A549 (cell line): ENCODE measurements at regions not wholly inside any gene's neighbourhood (a gene's known extent, or its start where the extent isn't known, plus 50 kb on each side); places are given as distances from the start of the nearest gene placed in this dataset.

ENCODE experiments used
- ATAC-seq, 2 experiments: fragments of 200-7000 bp in 1 of 2; fragments of >200 bp in 1 of 2; cut with Nextera tagmentation in 1 of 2; cut with Tn5 transposase in 1 of 2; 3 replicates each; pipeline versions ENCODE4 v1.8.0 to v1.9.1; 2018 to 2020; ENCODE audit warnings: mild to moderate bottlenecking in 1 of 2, moderate library complexity in 1 of 2
- CTCF ChIA-PET: fragments of 300-600 bp; sonication (Branson Sonifier 250); formaldehyde crosslinking; extraction: SDS; loops from one replicate; lab custom pipeline; 2021; ENCODE audit warnings: antibody characterized with exemption, inconsistent platforms; lab: Yijun Ruan, JAX
- POLR2A ChIA-PET: fragments of 350-600 bp; formaldehyde crosslinking; extraction: SDS; loops from one replicate; lab custom pipeline; 2021; ENCODE audit warnings: antibody characterized with exemption, inconsistent platforms; lab: Yijun Ruan, JAX
- DNase-seq, 2 experiments: peaks; one replicate each; pipeline versions ENCODE4 v3.0.0 to v3.0.0-alpha.2; 2011 to 2016; ENCODE audit warnings: low read depth in 1 of 2, low spot score in 1 of 2
- FAIRE-seq: peaks from 2 replicates; lab custom pipeline; 2011; peaks lifted over from hg19 to GRCh38; lab: Jason Lieb, UNC
- H3K27ac ChIP-seq, 2 experiments: fragments of >200 bp; sonication (Bioruptor Twin); formaldehyde crosslinking; 3 replicates each; pipeline ENCODE4 v1.5.1; 2016 to 2017
- H3K4me1 ChIP-seq: fragments of >200 bp; sonication (Bioruptor Twin); formaldehyde crosslinking; 3 replicates; pipeline ENCODE4 v1.6.1; 2016
- H3K4me2 ChIP-seq: fragments of >200 bp; sonication (Bioruptor Twin); formaldehyde crosslinking; 3 replicates; pipeline ENCODE4 v1.6.1; 2016
- H3K4me3 ChIP-seq: fragments of >200 bp; sonication (Bioruptor Twin); formaldehyde crosslinking; 3 replicates; pipeline ENCODE4 v1.5.1; 2016
- H3K9me3 ChIP-seq: fragments of >200 bp; sonication (Bioruptor Twin); formaldehyde crosslinking; 3 replicates; pipeline ENCODE4 v1.6.1; 2016
- ATOH8 ChIP-seq: fragments of 250-450 bp; sonication (Bioruptor Pico); IDR thresholded peaks from 2 replicates; pipeline ENCODE4 v1.5.0; 2020; ENCODE audit warnings: low read depth, mild to moderate bottlenecking, moderate library complexity
- CEBPB ChIP-seq, 2 experiments: fragments of >200 bp in 1 of 2; sonication (Bioruptor Twin) in 1 of 2; formaldehyde crosslinking in 1 of 2; IDR thresholded peaks; 2 replicates each; pipeline ENCODE4 v1.6.1; 2012 to 2016
- CTCF ChIP-seq: fragments of >200 bp; sonication (Bioruptor Twin); formaldehyde crosslinking; IDR thresholded peaks from 3 replicates; pipeline ENCODE4 v1.5.1; 2016
- EHF ChIP-seq: fragments of 250-450 bp; sonication (Bioruptor Pico); IDR thresholded peaks from 2 replicates; pipeline ENCODE4 v1.5.0; 2020; ENCODE audit warnings: mild to moderate bottlenecking
- FOSL2 ChIP-seq, 2 experiments: fragments of 450-650 bp in 1 of 2; fragments of >200 bp in 1 of 2; sonication (Bioruptor Twin) in 1 of 2; formaldehyde crosslinking; IDR thresholded peaks; 2 replicates each; pipeline versions ENCODE4 v1.5.0 to v1.6.1; 2016 to 2020; ENCODE audit warnings: mild to moderate bottlenecking in 1 of 2, moderate library complexity in 1 of 2
- HEYL ChIP-seq: fragments of 250-450 bp; sonication (Bioruptor Pico); IDR thresholded peaks from 2 replicates; pipeline ENCODE4 v1.8.0; 2021; ENCODE audit warnings: mild to moderate bottlenecking, moderate library complexity
- HOXB5 ChIP-seq: fragments of 250-450 bp; sonication (Bioruptor Pico); IDR thresholded peaks from 2 replicates; pipeline ENCODE4 v1.5.0; 2020; ENCODE audit warnings: mild to moderate bottlenecking, moderate library complexity
- JUN ChIP-seq, 2 experiments: fragments of >200 bp; sonication (Bioruptor Twin); formaldehyde crosslinking; IDR thresholded peaks; 2 replicates in 1 of 2; 3 replicates in 1 of 2; pipeline ENCODE4 v1.6.1; 2016 to 2017
- JUNB ChIP-seq: fragments of >200 bp; sonication (Bioruptor Twin); formaldehyde crosslinking; IDR thresholded peaks from 2 replicates; pipeline ENCODE4 v1.6.1; 2016
- KDM1A ChIP-seq: fragments of 200-600 bp; sonication (generic); IDR thresholded peaks from 2 replicates; pipeline ENCODE4 v1.6.1; 2016; ENCODE audit warnings: low read depth, mild to moderate bottlenecking
- KDM5A ChIP-seq: fragments of 200-600 bp; sonication (generic); IDR thresholded peaks from 2 replicates; pipeline ENCODE4 v1.6.1; 2016; ENCODE audit warnings: antibody characterized with exemption, mild to moderate bottlenecking
- MAZ ChIP-seq: fragments of 150-350 bp; IDR thresholded peaks from 2 replicates; pipeline ENCODE4 v1.6.1; 2014; ENCODE audit warnings: antibody characterized with exemption, low read depth, low read length, borderline replicate concordance
- MYC ChIP-seq: IDR thresholded peaks from 2 replicates; pipeline ENCODE4 v1.6.1; 2012; ENCODE audit warnings: mild to moderate bottlenecking, inconsistent platforms, low read length, improper control_type of control experiment, borderline replicate concordance
- NR3C1 ChIP-seq: fragments of >200 bp; sonication (Bioruptor Twin); formaldehyde crosslinking; IDR thresholded peaks from 3 replicates; pipeline ENCODE4 v1.6.1; 2017
- PBX3 ChIP-seq: IDR thresholded peaks from 2 replicates; pipeline ENCODE4 v1.6.1; 2012
- PHF8 ChIP-seq: fragments of 200-600 bp; sonication (generic); IDR thresholded peaks from 2 replicates; pipeline ENCODE4 v1.6.1; 2016; ENCODE audit warnings: low read depth, mild to moderate bottlenecking, antibody characterized with exemption, moderate library complexity, borderline replicate concordance
- POLR2A ChIP-seq: IDR thresholded peaks from 2 replicates; pipeline ENCODE4 v1.6.1; 2012; ENCODE audit warnings: mild to moderate bottlenecking, low read length
- RAD21 ChIP-seq, 2 experiments: fragments of >200 bp in 1 of 2; sonication (Bioruptor Twin) in 1 of 2; formaldehyde crosslinking in 1 of 2; IDR thresholded peaks in 1 of 2; conservative IDR thresholded peaks in 1 of 2; 2 replicates in 1 of 2; 3 replicates in 1 of 2; pipeline ENCODE4 v1.6.1; 2012 to 2018; ENCODE audit warnings: inconsistent platforms in 1 of 2
- RFX5 ChIP-seq: fragments of 450-650 bp; IDR thresholded peaks from 2 replicates; pipeline ENCODE4 v1.7.1; 2014; ENCODE audit warnings: antibody characterized with exemption, mild to moderate bottlenecking, moderate library complexity
- RNF2 ChIP-seq: fragments of 200-600 bp; sonication (generic); IDR thresholded peaks from 2 replicates; pipeline ENCODE4 v1.6.1; 2016; ENCODE audit warnings: low read depth, mild to moderate bottlenecking, antibody characterized with exemption, moderate library complexity, borderline replicate concordance
- SMC3 ChIP-seq: fragments of >200 bp; sonication (Bioruptor Twin); formaldehyde crosslinking; IDR thresholded peaks from 3 replicates; pipeline ENCODE4 v1.6.1; 2018; ENCODE audit warnings: inconsistent platforms
- SREBF2 ChIP-seq: fragments of 450-650 bp; IDR thresholded peaks from 2 replicates; pipeline ENCODE4 v1.6.1; 2014; ENCODE audit warnings: mild to moderate bottlenecking, moderate library complexity
- ZC3H11A ChIP-seq: fragments of 450-650 bp; IDR thresholded peaks from 2 replicates; pipeline ENCODE4 v1.6.1; 2014; ENCODE audit warnings: antibody characterized with exemption, mild to moderate bottlenecking
- ZSCAN20 ChIP-seq: fragments of 250-450 bp; sonication (Bioruptor Pico); IDR thresholded peaks from 2 replicates; pipeline ENCODE4 v1.8.0; 2022; ENCODE audit warnings: mild to moderate bottlenecking, moderate library complexity
- WGBS: methylation state at CpG from one replicate; pipeline ENCODE4 v1.1.6; 2017; ENCODE audit errors: missing lambda C conversion rate; 5-methylcytosine and 5-hydroxymethylcytosine counted together

GRCh38 chr12:58654021-58654420 lies 266.3 kb downstream of the LRIG3 start:
- H3K4me3 ChIP-seq, result no peak overlapping the region
- no peak overlapping the region for H3K4me2 ChIP-seq
- WGBS, result 0% methylated on average over 2 of the region's 2 CpGs
- no peak for TF ChIP-seq ZSCAN20 (CRISPR knock-in tag)
- TF ChIP-seq KDM1A, result no peak
- no peak for TF ChIP-seq KDM5A
- no peak for TF ChIP-seq EHF
- TF ChIP-seq SMC3, result no peak
- no peak for TF ChIP-seq MAZ
- no peak for TF ChIP-seq JUN (IDR thresholded peaks at IDR 0.05)
- TF ChIP-seq NR3C1, result no peak
- TF ChIP-seq MYC, result no peak
- no peak for TF ChIP-seq SREBF2
- no peak for TF ChIP-seq PBX3
- TF ChIP-seq RAD21 (conservative IDR thresholded peaks at IDR 0.05 in 1 of 2, IDR thresholded peaks at IDR 0.05 in 1 of 2), result no peak
- no peak for TF ChIP-seq ZC3H11A
- no peak for TF ChIP-seq FOSL2 (IDR thresholded peaks at IDR 0.05)
- no peak for TF ChIP-seq FOSL2 (CRISPR knock-in tag; IDR thresholded peaks at IDR 0.05)
- ChIA-PET POLR2A (no interaction called here), CTCF (no interaction called here)
- no peak overlapping the region for H3K27ac ChIP-seq
- DNase-seq, result no peak
- FAIRE-seq, result no peak
- 0 out of 3 replicates have a peak, but pooled peaks cover 4% of the 10 kb centered on the region for H3K9me3 ChIP-seq
- H3K4me1 ChIP-seq, result no peaks in the 10 kb centered on the region
- ATAC-seq, result no peak

- no peak for DNase-seq
- ChIA-PET POLR2A (no interaction called here), CTCF (no interaction called here)
- 47% methylated on average over 6 of the region's 6 CpGs for WGBS
- Histone ChIP-seq H3K27ac (no peak overlapping the region), H3K4me3 (no peak overlapping the region), H3K9me3 (0 out of 3 replicates have a peak, but pooled peaks cover 4% of the 10 kb centered on the region), H3K4me1 (no peaks in the 10 kb centered on the region), H3K4me2 (no peak overlapping the region)
- no peak for TF ChIP-seq HEYL (CRISPR knock-in tag)
- no peak for TF ChIP-seq SMC3
- no peak for TF ChIP-seq HOXB5 (CRISPR knock-in tag)
- no peak for TF ChIP-seq PHF8
- TF ChIP-seq RFX5, result no peak
- TF ChIP-seq CEBPB (IDR thresholded peaks at IDR 0.05), result no peak
- TF ChIP-seq SREBF2, result no peak
- no peak for TF ChIP-seq PBX3
- no peak for TF ChIP-seq JUNB
- no peak for TF ChIP-seq RNF2
- TF ChIP-seq CTCF, result no peak
- no peak for TF ChIP-seq ATOH8 (CRISPR knock-in tag)
- no peak for TF ChIP-seq POLR2A
- no peak for ATAC-seq
- FAIRE-seq, result no peak
These were observed 264.9 kb downstream of the LRIG3 start for GRCh38 chr12:58655375-58655774.
